ENCODE measurements at regions not wholly inside any gene's neighbourhood (a gene's known extent, or its start where the extent isn't known, plus 50 kb on each side); places are given as distances from the start of the nearest gene placed in this dataset.

DNA sequence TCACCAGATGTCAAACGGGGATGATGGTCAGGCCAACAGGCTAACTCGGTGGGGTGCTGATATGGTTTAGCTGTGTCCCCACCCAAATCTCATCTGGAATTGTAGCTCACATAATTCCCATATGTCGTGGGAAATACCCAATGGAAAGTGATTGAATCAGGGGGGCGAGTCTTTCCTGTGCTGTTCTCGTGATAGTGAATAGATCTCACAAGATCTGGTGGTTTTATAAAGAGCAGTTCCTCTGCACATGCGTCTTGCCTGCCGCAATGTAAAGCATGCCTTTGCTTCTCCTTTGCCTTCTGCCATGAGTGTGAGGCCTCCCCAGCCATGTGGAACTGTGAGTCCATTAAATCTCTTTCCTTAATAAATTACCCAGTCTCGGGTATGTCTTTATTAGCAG, 74.4 kb upstream of the YWHAQ start:
- intact Hi-C loops (cut with DNase I), result no loop called here
- 82% methylated on average over 8 of the region's 8 CpGs for WGBS (ENCODE audit: insufficient coverage, low coverage, low lambda C conversion rate, missing lambda C conversion rate)
- DNase-seq (no peak), ATAC-seq (no peak)
- no peak overlapping the region for H3K4me3 ChIP-seq
- no peaks in the 10 kb centered on the region for H3K4me1 ChIP-seq
- H3K27ac ChIP-seq, result no peak overlapping the region
- H3K9me3 ChIP-seq, result no peaks in the 10 kb centered on the region
- TF ChIP-seq POLR2A (IDR thresholded peaks at IDR 0.05), result no peak
- TF ChIP-seq, protein P1, sequence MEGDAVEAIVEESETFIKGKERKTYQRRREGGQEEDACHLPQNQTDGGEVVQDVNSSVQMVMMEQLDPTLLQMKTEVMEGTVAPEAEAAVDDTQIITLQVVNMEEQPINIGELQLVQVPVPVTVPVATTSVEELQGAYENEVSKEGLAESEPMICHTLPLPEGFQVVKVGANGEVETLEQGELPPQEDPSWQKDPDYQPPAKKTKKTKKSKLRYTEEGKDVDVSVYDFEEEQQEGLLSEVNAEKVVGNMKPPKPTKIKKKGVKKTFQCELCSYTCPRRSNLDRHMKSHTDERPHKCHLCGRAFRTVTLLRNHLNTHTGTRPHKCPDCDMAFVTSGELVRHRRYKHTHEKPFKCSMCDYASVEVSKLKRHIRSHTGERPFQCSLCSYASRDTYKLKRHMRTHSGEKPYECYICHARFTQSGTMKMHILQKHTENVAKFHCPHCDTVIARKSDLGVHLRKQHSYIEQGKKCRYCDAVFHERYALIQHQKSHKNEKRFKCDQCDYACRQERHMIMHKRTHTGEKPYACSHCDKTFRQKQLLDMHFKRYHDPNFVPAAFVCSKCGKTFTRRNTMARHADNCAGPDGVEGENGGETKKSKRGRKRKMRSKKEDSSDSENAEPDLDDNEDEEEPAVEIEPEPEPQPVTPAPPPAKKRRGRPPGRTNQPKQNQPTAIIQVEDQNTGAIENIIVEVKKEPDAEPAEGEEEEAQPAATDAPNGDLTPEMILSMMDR (IDR thresholded peaks at IDR 0.05), result no peak
- H3K36me3 ChIP-seq, result no peaks in the 10 kb centered on the region
- H3K27me3 ChIP-seq, result no peaks in the 10 kb centered on the region

DNA sequence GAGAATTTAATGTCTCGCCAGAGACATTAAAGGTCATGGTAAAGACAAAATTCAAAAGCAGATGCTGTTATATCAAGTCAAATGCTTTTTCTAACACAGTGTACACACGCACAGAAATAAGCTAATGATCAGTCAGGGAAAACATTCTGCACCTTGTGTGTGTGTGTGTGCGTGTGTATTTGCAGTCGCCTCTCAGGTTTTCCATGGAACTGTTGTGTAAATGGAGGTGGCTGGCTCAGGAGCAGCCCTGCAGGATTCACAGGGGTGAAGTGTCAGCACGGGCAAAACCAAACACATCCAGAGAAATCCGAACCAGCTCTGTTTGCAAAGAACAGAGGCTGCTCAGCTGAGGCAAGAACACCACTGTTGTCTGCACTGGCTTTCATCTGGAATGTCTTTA, 76.2 kb upstream of the YWHAQ start:
- DNase-seq, result no peak
- Histone ChIP-seq H3K27ac (no peak overlapping the region), H3K27me3 (no peaks in the 10 kb centered on the region), H3K9me3 (no peaks in the 10 kb centered on the region), H3K4me3 (no peak overlapping the region), H3K4me1 (no peaks in the 10 kb centered on the region), H3K36me3 (no peaks in the 10 kb centered on the region)
- ATAC-seq, result no peak
- WGBS (ENCODE audit: insufficient coverage, low coverage, low lambda C conversion rate, missing lambda C conversion rate), result 73% methylated on average over 3 of the region's 6 CpGs
- intact Hi-C loops (cut with DNase I), result no loop called here
- no peak for TF ChIP-seq POLR2A (IDR thresholded peaks at IDR 0.05)
- TF ChIP-seq, protein P1 (IDR thresholded peaks at IDR 0.05), result no peak

DNA sequence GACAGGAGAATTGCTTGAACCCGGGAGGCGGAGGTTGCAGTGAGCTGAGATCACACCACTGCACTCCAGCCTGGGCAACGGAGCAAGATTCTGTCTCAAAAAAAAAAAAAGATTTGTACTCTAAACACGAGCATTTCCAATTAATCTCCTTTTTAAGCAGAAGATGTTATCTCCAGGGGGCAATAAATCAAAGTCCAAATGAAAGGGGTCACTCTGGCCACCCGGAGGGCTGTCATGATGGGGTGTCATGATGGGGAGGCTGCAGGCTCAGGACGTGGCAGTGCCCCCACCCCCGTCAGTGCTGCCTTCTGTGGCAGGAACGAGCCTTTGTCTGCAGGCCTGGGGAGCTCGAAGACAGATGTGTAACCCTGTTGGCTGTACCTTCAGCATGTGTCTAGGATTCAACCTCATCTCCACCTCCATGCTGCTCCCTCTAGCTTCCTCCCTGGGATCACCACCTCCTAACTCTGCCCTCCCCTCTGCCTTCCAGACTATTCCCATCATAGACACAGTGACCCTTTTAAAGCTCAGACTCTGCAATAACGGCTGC, 76.9 kb upstream of the YWHAQ start:
- intact Hi-C loops (cut with DNase I), result no loop called here
- Histone ChIP-seq H3K27ac (no peak overlapping the region), H3K4me1 (no peaks in the 10 kb centered on the region), H3K9me3 (no peaks in the 10 kb centered on the region), H3K36me3 (no peaks in the 10 kb centered on the region), H3K4me3 (no peak overlapping the region), H3K27me3 (no peaks in the 10 kb centered on the region)
- WGBS (ENCODE audit: insufficient coverage, low coverage, low lambda C conversion rate, missing lambda C conversion rate), result 69% methylated on average over 6 of the region's 10 CpGs
- TF ChIP-seq, protein P1 (IDR thresholded peaks at IDR 0.05), result no peak
- no peak for TF ChIP-seq POLR2A (IDR thresholded peaks at IDR 0.05)
- no peak for ATAC-seq
- no peak for DNase-seq

DNA sequence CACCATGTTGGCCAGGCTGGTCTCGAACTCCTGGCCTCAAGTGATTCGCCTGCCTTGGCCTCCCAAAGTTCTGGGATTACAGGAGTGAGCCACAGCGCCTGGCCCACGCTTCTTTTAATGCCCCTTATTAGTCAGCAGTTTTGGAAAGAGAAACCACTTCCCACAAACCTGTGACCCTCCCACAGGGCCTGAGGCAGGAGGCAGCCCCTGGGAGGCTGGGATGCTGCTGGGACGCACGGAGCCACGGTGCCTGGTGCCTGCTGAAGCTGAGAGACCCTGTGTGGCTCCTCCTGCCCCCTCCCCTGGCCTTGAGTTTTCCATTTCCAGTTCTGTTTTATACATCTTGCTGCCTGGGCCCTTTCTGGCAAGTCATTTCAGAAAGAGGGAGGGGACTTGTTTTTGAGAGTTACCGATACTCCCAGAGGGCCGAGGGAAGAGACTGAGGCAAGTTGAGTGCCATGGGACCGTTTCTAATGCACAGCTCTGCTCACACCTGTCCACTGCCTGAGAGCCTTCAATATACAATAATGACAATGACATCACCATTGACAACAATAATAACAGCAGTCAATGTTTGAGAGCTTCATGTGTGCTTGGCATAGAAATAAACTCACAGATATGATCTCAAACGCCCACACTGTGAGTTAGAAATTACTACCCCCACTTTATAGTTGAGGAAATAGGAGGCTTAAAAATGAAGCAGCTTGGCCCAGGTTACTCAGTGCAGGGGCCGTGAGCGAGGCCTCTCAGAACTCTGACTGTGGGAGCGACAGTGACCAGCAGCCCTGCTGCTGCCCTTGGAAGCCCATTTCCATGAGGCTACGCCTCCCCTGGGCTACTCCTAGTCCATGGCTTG, 78.1 kb upstream of the YWHAQ start:
- ATAC-seq (no peak), DNase-seq (no peak)
- TF ChIP-seq, protein P1 (IDR thresholded peaks at IDR 0.05), result no peak
- no peak for TF ChIP-seq POLR2A (IDR thresholded peaks at IDR 0.05)
- WGBS (ENCODE audit: insufficient coverage, low coverage, low lambda C conversion rate, missing lambda C conversion rate), result 52% methylated on average over 8 of the region's 15 CpGs
- H3K4me1 ChIP-seq, result no peaks in the 10 kb centered on the region
- no peaks in the 10 kb centered on the region for H3K27me3 ChIP-seq
- no peaks in the 10 kb centered on the region for H3K36me3 ChIP-seq
- intact Hi-C loops (cut with DNase I), result no loop called here
- H3K27ac ChIP-seq, result no peak overlapping the region
- H3K9me3 ChIP-seq, result no peaks in the 10 kb centered on the region
- H3K4me3 ChIP-seq, result no peak overlapping the region

Measured in right lobe of liver (tissue), 6 donors.